Esophagus mucosa (tissue), 1 donor: ENCODE measurements at regions not wholly inside any gene's neighbourhood (a gene's known extent, or its start where the extent isn't known, plus 50 kb on each side); places are given as distances from the start of the nearest gene placed in this dataset.
"Not testable (repeated sequence)": the region's sequence is repeated elsewhere in the genome, so short reads cannot be mapped to it uniquely, and the experiment has no call there.

Source experiments
- ATAC-seq: fragments of 200-7000 bp; cut with Tn5 transposase; one replicate; pipeline ENCODE4 v1.9.1; 2020
- donor health status: DM: yes; HTN: yes; CAD: no.

DNA sequence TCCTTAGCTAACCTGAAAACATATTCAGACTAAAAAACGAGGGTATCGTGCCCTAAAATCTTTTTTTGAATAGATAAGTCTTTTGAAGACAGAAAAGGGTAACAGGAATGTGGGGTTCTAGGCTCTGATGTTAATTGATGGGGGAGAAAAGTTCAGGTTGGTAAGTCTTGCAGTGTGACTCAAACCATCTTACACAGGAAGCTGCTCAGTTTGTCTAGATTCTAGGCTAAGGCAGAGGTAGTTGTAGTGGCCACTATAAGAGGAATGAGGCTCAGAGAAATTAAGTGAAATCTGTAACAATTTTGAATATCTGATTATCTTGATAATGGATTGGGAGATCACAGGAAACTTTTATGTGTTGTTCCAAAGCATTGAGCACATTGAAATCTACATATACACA, 267.9 kb downstream of the PDCD6IP start:
- ATAC-seq, result no peak

DNA sequence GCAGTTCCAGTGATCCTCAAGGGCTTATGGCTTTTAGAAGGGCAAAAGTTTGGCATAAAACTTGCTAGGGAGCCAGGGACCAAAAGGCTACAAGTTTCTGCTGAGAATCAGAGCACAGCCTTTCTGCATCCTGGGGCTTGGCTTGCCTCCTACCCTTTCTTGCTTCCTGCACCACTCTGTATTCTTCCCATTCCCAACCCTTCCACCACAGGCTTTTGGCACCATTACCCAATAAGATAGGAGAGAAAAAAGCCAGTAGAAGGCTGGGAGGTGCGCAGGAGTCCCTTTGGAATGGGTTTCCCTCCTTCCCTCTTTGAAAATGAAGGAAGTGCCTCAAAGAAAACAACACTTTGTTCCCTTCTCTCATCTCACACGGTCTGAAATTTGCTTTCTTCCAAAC, 268.6 kb downstream of the PDCD6IP start:
- ATAC-seq, result no peak

DNA sequence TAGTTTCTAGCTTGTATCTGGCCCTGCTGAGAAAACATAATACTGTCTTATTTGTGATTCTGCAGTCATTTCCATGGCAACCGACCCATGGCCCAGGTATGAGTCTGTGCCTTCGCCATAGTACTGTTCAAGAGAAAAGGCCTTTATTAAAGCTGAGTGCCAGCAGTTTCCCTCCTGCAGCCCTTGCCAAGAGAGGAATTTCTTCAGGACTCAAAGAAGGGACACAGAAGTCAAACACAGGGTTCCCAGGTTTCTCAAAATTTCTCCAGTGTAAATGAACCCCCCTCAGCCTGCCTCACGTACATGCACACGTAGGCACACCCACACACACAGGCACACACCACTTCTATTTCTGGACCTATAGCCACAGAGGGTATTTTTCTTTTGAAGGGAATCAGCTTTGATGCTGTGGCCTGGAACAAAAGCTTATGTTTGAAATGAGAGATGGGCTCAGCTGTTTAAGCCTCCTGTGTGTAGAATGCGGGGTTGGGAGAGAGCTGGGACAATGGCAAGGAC, 269.2 kb downstream of the PDCD6IP start:
- ATAC-seq, result no peak

DNA sequence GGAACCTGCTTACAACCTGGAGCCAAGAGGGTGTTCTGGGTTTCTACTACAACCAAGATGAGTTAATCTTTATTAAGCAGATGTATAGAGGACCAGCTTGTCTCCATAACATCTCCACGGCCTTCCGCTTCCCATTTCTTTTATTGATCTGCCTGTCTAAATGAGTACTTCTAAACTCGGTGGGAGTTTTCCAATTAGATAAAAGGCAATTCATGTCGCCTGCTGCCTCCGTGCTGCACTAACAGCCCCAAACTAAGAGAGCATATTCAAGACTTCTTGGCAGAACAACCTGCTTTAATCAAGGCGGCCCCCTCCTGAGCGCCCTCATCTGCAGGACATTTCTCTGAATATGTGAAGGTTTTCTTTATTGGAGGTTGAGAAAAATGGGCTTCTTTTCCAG, 270.1 kb downstream of the PDCD6IP start:
- no peak for ATAC-seq

DNA sequence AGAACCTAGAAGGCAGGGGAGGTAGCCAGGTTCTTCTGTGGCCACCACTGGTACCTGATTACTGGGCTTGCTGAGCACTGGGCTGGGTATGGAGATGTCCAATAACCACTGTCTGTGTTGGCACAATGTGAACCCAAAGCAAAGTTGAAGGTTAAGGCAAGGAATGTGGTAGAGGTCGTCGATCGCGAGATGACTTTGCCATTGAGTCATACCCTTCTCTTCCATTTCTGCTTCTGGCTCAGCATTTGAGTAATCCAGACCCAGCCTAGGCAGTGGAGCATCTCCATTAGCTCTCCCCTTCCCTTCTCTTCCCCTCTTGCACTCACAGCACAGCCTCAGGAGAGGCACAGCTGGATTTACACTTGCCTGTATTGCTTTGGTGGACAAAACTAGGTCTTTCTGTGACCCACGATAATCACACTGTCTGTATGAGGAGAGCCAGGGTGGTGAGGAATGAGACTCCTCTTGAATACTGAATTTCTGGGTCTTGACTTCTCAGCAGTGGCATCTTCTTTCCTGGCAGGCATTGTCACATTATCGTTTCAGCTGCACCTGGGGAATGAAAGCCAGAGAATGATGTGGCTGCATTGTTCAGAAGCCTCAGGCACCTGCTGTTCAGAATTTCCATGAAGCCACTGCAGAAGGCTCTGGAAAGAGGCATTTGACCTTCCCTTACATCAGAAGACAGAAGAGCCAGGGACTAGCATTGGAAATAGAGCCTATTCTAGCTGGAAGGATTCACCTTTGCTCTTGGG, 272.6 kb downstream of the PDCD6IP start:
- ATAC-seq, result no peak

DNA sequence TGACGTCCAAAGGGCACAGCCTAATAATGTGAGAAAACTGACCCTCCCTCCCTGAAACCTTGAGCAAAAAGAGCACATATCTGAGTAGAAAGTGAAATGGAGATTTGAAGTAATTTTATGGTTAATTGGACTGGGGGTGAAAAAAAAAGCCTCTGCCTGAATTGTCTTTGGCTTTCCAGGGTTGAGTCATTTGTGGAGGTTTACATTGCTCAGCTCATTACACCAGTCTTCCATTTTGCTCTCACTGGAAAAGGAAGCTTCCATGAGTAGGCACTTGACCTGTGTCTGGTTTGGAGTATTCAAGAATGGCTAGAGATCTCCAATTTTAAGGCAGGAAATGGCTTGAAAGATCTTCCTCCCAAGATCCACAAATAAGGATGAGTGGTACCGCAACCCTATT, 273.9 kb downstream of the PDCD6IP start:
- no peak for ATAC-seq

DNA sequence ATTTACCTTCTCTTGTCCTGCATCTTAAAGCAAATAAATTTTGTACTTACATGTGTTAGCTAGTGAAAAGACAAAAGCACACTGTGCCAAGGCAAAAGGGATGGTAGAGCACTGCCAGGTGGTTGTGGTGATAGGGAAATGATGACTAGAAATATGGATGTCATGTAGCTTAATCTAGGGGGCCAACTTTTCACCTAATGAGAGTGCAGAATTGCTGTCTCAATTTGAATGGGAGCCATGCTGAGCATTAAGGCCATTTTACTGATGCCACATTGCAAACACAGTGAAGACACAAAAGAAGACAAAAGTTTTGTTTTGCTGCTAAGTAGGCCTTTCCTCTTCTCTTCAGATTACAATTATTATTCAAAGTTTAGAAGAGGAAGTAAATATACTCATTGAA, 274.7 kb downstream of the PDCD6IP start:
- no peak for ATAC-seq

DNA sequence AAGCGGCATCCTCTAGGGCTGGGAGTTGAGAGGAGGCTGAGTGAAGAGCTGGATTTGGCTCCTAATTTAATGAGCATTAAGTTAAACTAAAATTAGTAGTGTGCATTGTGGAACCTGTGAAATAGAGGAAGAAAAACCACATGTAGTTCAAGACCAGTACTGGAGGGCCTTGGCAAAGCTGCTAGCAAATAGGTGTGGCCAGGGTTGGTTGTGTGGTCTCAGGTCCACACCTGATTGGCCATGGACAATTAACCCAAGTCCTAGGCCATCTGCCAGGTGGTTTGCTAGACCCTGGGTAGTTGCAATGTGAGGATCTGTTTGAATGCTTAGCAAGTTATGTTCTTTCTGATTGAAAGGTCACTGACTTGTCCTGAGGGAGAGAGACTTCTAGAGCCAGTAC, 275.5 kb downstream of the PDCD6IP start:
- no peak for ATAC-seq

DNA sequence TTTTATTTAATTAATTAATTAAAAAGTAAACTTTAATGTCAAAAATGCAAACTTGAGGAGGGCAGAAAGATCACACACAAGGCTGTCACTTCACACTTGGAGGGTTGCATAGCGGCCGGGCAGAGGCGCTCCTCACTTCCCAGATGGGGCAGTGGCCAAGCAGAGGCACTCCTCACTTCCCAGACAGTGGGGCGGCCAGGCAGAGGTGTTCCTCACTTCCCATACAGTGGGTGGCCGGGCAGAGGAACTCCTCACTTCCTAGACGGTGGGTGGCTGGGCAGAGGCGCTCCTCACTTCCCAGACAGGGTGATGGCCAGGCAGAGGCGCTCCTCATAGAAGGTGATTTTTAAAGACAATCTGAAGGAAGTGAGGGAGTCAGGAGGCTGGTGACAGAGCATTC, 277.5 kb downstream of the PDCD6IP start:
- no peak for ATAC-seq

DNA sequence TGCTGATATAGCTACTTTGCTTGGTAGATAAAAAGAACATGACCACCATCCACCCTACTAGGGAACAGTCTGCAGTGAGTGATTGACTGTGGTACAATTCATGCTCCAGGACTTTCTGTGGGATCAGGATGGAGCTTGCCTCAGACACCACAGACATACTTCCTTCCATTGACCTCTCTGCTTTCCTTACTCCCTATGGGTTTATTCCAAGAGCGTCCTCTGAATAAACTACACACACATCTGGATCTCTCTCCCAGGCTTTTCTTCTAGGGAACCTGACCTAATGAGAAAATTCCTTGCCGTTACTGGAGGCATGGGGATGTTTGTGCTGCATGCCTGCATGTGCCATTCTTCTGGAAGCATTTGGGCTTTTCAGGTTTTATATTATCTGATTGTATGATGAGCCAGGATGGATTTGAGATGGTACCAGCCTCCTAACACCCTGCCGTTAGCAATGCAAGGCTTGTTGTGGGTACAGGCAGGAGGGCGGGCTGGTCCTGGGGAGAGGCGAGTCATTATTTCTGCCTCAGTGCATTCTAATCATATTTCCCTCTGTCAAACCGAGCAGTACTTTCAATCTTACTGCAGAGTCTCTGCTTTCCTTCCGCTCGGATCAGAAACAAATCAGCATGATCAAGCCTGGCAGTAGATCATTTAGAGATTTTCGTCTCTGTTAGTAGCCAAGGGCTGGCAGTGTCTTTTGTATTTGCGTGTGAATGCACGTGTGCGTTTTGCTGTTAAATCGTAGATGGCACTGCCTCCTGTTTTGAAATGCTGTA, 279.2 kb downstream of the PDCD6IP start:
- ATAC-seq, result no peak

DNA sequence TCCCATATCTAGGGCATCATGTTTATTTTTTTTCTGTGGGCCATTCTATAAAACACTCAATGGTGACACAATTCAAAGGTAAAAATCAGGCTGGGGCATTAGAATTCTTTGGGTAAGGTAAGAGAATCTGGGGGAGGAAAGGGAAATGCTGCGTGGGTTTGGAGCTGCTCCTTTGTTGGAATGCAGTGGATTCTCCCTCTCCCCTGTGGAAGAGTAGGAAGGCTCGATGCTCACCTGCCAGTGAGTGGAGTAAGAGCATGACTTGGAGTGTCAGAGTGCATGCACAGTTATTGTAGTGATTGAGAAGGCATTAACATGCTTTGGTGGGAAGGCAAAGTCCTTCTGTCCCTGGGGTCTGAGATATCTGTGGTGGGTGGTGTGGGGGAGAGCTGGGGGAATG, 280.0 kb downstream of the PDCD6IP start:
- ATAC-seq, result no peak

DNA sequence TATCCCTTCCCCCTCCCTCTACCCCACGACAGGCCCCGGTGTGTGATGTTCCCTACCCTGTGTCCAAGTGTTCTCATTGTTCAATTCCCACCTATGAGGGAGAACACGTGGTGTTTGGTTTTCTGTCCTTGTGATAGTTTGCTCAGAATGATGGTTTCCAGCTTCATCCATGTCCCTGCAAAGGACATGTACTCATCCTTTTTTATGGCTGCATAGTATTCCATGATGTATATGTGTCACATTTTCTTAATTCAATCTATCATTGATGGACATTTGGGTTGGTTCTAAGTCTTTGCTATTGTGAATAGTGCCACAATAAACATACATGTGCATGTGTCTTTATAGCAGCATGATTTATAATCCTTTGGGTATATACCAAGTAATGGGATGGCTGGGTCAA, 281.4 kb downstream of the PDCD6IP start:
- ATAC-seq, result not testable (repeated sequence)

DNA sequence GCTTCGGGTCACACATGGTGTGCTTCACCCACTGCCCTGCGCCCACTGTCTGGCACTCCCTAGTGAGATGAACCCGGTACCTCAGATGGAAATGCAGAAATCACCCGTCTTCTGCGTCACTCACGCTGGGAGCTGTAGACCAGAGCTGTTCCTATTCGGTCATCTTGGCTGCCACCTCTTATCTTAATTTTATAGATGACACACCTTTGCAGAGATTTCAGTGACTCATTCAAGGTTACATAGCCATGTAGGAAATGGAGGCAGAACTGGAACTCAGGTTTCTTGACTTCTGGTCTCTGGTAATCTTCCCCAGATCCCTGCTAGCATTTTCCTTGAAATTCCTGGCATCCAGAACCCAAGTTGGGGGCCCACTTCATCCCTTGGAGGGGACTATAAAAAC, 291.9 kb downstream of the PDCD6IP start:
- not testable (repeated sequence) for ATAC-seq

DNA sequence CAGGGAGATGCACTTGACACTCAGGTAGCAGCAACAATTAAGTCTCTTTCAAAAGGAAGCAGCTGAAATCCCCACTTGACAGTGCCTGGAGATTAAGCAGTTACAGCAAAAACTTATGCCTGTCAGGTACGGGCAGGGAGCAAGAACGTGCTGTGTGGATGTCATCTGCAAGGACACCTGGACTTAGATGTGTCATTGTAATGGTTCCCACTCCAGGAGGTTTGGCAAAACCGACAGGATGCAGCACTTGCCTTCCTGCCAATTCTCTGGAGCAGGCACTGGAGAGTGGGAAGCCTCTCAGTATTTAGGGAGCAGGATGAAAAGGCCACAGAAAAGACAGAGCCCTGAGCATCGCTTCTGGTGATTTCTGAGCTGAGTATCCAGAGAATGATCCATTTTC, 292.4 kb downstream of the PDCD6IP start:
- ATAC-seq, result no peak

DNA sequence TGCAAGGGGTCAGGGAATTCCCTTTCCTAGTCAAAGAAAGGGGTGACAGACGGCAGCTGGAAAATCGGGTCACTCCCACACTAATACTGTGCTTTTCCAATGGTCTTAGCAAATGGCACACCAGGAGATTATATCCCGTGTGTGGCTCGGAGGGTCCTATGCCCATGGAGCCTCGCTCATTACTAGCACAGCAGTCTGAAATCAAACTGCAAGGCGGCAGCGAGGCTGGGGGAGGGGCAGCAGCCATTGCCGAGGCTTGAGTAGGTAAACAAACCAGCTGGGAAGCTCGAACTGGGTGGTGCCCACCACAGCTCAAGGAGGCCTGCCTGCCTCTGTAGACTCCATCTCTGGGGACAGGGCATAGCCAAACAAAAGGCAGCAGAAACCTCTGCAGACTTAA, 295.9 kb downstream of the PDCD6IP start:
- not testable (repeated sequence) for ATAC-seq

DNA sequence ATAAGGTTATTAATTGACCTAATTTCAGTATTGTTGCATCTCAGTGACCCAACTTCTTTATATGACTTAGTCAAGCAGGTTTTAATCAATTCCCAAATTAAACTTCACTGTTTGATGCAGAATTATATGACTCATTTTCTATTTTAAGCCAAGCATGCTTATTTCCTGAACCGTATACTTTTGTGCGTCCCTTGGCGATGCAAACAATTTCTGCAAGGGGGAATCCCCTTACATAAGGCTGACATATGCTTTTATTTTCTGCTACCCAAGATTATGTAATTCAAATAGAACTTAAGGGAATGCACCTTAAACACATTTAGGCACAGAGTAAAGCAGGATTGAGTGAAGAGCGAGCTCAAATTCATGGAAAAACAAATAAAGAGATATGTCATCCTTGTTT, 303.9 kb downstream of the PDCD6IP start:
- ATAC-seq, result no peak

DNA sequence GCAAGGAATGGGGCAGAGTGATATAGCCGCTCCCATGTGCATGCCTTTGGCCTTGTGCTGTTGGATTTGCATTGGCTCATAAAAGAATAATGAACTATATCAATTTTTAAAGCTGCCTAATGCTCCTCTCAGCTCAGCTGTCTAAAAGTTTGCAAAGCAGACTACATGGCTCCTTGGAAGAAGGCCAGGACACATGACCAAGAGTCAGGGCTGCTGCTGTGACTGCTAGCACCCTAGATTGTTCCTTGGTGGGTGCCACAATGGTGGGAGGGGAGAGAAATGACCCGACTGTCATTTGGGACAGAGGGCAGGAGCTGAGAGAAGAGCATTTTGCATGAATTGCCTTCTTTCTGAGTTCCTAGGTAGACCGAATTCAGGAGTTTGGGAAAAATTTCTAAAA, 307.9 kb downstream of the PDCD6IP start:
- no peak for ATAC-seq

DNA sequence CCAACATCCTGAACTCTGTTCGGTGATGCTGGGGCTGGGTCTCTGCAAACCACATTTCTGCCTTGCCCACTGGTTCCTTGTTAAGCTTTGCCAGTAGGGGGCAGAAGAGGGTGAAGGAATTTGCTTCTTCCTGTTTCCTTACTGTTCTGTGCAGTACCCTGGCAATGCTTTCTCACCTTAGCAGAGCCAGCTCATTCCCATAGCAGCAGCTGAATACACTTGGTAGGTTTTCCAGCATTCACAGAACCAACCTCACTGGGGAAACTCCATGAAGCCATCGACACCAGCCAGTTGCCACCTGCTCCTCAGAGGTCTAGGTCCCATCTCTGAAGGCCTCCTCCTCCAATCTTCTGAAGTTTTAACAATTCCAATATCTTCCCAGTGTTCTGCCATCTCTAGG, 308.4 kb downstream of the PDCD6IP start:
- ATAC-seq, result peak; percentile 47

DNA sequence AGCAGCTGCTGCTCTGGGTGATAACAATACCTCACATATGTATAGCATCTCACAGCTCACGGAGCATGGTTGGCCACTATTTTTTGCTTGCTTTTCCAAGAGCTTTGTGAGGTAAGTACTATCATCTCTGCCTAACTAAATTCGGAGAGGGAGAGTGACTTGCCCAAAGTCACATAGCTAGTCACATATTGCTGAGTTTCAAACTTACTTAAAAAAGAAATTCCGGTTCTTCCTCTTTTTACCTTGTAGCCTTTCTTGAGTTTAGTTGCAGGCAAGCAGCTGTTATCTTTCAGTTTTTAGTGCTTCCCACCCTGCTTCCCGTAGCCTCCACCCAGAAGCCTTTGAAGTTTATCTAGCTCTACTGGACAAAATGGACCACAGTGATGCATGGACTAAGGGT, 309.2 kb downstream of the PDCD6IP start:
- ATAC-seq, result no peak

DNA sequence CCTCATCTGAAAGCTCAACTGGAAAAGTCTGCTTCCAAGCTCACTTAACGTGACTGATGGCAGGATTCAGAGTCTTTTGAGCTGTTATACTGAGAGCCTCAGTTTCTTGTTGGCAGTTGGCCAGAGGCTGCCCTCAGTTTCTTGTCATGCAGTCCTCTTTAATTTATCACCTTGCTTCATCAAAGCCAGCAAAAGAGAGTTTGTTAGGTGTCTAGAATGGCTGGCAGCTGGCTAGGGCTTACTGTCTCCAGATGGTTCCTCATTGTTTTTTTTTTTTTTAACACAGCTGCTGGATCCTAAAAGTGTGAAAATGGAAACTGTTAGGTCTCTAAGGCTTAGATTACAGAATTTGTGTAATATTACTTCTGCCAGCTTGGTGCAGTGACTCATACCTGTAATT, 310.6 kb downstream of the PDCD6IP start:
- no peak for ATAC-seq

DNA sequence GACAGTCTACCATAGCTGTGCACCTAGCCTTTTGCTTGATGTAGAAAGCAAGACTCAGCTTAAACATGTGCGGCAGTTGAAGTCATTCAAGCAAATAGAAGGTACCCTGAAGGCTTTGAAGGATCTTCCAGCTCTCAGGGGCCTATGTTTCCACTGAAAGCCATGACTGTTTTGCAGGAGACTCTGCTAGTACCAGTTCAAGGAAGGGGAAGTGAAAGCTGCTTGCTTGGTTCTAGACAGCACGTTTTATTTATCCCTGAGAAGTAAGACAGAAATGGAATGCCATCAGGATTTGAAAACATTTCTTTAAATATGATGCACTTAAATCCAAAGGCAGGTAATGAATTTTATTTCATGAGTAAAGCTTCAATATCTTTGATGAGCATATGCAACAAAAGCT, 311.4 kb downstream of the PDCD6IP start:
- ATAC-seq, result no peak

DNA sequence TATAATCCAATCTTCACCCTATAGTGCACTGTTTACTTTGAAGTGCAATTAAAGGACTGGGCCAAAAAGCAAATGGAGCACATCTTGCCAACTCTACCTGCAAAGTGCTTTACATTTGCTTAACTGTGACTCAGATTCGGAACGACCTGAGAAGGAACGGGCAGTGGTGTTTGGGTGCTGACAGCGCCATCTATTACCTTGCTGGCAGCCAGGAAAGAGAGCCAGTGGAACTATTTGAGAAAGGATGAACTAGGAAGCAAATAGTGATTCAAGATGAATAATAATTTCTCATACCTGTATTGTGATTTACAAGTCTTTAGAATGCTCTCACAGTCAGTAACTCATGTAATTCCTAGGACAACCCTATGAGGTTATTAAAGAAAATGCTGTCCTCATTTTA, 312.9 kb downstream of the PDCD6IP start:
- ATAC-seq, result peak; percentile 52

DNA sequence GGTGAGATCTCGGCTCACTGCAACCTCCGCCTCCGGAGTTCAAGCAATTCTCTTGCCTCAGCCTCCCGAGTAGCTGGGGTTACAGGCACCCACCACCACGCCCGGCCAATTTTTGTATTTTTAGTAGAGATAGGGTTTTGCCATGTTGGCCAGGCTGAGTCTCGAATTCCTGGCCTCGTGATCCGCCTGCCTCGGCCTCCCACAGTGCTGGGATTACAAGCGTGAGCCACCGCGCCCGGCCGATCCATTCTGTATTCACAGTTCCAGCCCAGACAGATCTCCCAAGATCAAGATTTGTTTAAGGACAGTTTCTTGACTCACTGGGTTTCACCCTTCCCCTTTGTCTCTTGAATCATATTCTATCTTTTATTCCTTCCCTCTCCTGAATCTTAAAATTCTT, 313.8 kb downstream of the PDCD6IP start:
- ATAC-seq, result not testable (repeated sequence)

DNA sequence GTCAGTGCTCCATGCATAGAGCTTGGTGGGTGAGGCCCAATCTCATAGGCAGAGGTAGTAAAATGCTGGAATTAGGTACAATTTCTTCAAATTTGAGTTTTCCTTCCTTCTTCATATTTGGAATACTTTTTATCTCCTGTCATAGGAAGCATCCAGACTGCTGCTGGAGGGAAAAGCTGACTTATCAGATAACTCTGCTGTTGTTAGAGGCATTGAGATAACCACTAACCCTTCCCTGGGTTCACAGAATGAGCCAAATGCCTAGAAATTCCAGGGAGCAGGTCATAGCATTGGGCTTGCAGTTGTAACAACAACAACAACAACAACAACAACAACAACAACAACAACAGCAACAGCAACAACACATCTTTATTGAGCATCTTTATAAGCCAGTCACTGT, 332.7 kb downstream of the PDCD6IP start:
- ATAC-seq, result no peak
